ENCODE measurements at regions not wholly inside any gene's neighbourhood (a gene's known extent, or its start where the extent isn't known, plus 50 kb on each side); places are given as distances from the start of the nearest gene placed in this dataset.
A peak's percentile ranks its signal among the peaks of the same experiment; 100 is the strongest.

DNA sequence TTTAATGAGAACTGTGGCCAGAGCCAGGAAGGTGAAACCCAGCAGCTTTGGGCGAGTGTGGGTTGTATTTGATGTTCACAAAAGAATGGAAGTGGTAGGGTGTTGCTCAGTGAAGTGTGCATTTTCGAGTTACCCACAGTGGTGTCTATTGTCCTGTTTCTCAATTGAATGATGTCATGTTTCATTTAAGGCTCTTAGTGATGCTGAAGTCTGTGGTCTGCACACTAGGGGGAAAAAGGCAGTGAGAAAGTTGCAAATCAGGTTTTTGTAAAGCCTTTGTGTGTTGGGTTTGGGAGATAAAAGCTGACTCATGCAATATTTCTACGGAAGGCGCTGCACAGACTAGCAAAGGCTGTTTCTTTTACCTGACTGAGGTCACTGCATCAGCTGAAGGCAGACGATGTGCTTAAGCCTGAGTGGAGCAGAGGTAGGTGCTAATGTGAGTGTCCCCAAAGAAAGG, 121.1 kb downstream of the PLEKHG1 start:
- WGBS, 2 donors, result 51 to 56% methylated on average over 5 of the region's 5 CpGs

GRCh38 chr6:150721418-150722266, 122.0 kb downstream of the PLEKHG1 start:
- Histone ChIP-seq H3K9me3 (no peaks in the 10 kb centered on the region), H3K27me3 (no peaks in the 10 kb centered on the region), H3K36me3 (no peaks in the 10 kb centered on the region), H3K27ac (peak overlapping the region in 1 of 10 donors; percentile 21), H3K4me1 (peaks cover 0 to 40% (median 6%) of the 10 kb centered on the region in 9 donors), H3K4me3 (no peak overlapping the region)
- intact Hi-C loops (cut with DNase I), result loop anchor here in 1 of 10 donors (5.0 kb wide), 1 partner anchor 39 kb away; no protein-coding TSS in a partner anchor
- DNase-seq (no peak), ATAC-seq (no peak)
- WGBS, 2 donors, result 91 to 92% methylated on average over 11 of the region's 11 CpGs
- TF ChIP-seq, protein P1, sequence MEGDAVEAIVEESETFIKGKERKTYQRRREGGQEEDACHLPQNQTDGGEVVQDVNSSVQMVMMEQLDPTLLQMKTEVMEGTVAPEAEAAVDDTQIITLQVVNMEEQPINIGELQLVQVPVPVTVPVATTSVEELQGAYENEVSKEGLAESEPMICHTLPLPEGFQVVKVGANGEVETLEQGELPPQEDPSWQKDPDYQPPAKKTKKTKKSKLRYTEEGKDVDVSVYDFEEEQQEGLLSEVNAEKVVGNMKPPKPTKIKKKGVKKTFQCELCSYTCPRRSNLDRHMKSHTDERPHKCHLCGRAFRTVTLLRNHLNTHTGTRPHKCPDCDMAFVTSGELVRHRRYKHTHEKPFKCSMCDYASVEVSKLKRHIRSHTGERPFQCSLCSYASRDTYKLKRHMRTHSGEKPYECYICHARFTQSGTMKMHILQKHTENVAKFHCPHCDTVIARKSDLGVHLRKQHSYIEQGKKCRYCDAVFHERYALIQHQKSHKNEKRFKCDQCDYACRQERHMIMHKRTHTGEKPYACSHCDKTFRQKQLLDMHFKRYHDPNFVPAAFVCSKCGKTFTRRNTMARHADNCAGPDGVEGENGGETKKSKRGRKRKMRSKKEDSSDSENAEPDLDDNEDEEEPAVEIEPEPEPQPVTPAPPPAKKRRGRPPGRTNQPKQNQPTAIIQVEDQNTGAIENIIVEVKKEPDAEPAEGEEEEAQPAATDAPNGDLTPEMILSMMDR (IDR thresholded peaks at IDR 0.05), result no peak

More for the DNA sequence above, 121.1 kb downstream of the PLEKHG1 start:
- Histone ChIP-seq H3K4me1 (peaks cover 0 to 47% (median 6%) of the 10 kb centered on the region in 9 donors), H3K4me3 (no peak overlapping the region), H3K27me3 (no peaks in the 10 kb centered on the region), H3K27ac (peak overlapping the region in 1 of 10 donors; percentile 21), H3K9me3 (no peaks in the 10 kb centered on the region), H3K36me3 (no peaks in the 10 kb centered on the region)
- TF ChIP-seq, protein P1 (IDR thresholded peaks at IDR 0.05), result peak in 1 of 9 donors; percentile 5
- intact Hi-C loops (cut with DNase I), result loop anchor here in 1 of 10 donors (5.0 kb wide), 1 partner anchor 39 kb away; no protein-coding TSS in a partner anchor
- DNase-seq (no peak), ATAC-seq (peak in 6 of 8 donors; percentile 18 to 67 (median 54))

DNA sequence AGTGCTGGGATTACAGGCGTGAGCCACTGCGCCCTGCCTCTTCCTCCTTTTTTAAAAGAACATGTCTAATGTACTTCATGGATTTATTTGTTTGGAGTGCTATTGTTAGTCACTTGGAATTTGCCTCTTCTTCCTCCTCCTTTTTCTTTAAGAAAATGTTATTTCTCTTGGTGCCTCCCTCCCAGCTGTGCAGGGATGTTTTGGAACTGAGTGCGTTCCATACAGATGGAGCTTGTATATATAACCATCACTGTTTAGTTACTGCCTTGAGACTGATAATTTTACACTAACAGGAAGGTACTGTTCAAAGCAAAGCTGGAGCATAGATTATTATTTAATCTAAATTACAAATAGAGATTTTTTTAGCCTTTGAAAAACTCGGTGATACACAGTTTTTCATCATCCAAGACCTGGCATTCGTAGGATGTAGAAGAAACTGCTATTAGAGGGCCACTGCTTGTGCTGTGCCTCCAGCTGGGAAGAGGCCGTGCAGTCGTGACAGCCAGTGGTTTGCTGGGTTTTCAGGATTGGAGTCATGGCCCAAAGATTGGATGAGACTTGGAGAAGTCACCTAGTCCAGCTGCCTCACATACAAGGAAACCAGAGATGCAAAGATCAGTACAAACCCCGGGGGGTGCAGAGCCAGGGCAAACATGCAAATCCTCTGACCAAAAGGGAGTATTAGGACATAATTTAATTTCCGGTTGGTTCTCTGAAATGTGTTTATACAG, 123.1 kb downstream of the PLEKHG1 start:
- H3K36me3 ChIP-seq, result no peaks in the 10 kb centered on the region
- WGBS, 2 donors, result 79 to 86% methylated on average over 9 of the region's 9 CpGs
- ATAC-seq, result no peak
- H3K9me3 ChIP-seq, result no peaks in the 10 kb centered on the region
- no peak overlapping the region for H3K27ac ChIP-seq
- TF ChIP-seq, protein P1 (IDR thresholded peaks at IDR 0.05), result no peak
- no peaks in the 10 kb centered on the region for H3K27me3 ChIP-seq
- DNase-seq, result no peak
- no peak overlapping the region for H3K4me3 ChIP-seq
- H3K4me1 ChIP-seq, result peaks cover 0 to 38% (median 6%) of the 10 kb centered on the region in 9 donors
- intact Hi-C loops (cut with DNase I), result loop anchor here in 1 of 10 donors (5.0 kb wide), 1 partner anchor 40 kb away; no protein-coding TSS in a partner anchor

DNA sequence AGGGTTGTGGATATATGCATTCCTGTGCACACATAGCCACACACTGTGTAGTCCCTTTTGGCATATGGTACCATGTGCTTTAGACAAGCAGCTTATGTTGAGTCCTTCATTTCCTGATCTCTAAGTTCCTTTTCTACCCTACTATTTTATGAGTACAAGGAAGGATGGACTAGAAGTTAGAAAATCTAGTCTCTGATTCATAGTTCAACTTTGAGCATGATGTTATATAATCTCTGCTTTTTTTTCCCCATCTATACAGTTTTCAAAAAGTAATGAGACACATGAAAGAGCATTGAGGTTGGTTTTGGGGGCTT, 123.6 kb downstream of the PLEKHG1 start:
- Histone ChIP-seq H3K27ac (no peak overlapping the region), H3K36me3 (no peaks in the 10 kb centered on the region), H3K9me3 (no peaks in the 10 kb centered on the region), H3K4me3 (no peak overlapping the region), H3K27me3 (no peaks in the 10 kb centered on the region), H3K4me1 (peaks cover 0 to 38% (median 6%) of the 10 kb centered on the region in 9 donors)
- DNase-seq (no peak), ATAC-seq (no peak)
- TF ChIP-seq, protein P1 (IDR thresholded peaks at IDR 0.05), result no peak
- intact Hi-C loops (cut with DNase I), result loop anchor here in 1 of 10 donors (5.0 kb wide), 1 partner anchor 41 kb away; no protein-coding TSS in a partner anchor

Data from heart right ventricle (tissue), 16 donors.